ENCODE measurements at regions not wholly inside any gene's neighbourhood (a gene's known extent, or its start where the extent isn't known, plus 50 kb on each side); places are given as distances from the start of the nearest gene placed in this dataset.

GRCh38 chr2:39981883-39982311, 202.8 kb upstream of the THUMPD2 start:
- TF ChIP-seq FOXA1 (IDR thresholded peaks at IDR 0.05) (no peak), TARDBP (IDR thresholded peaks at IDR 0.05) (no peak), FOXK2 (IDR thresholded peaks at IDR 0.05) (no peak), SP1 (IDR thresholded peaks at IDR 0.05) (no peak), L3MBTL2 (conservative IDR thresholded peaks at IDR 0.05) (no peak), SUZ12 (IDR thresholded peaks at IDR 0.05) (no peak), FOXM1 (IDR thresholded peaks at IDR 0.05; ENCODE audit: borderline replicate concordance) (no peak), PKNOX1 (IDR thresholded peaks at IDR 0.05) (no peak), ZNF384 (IDR thresholded peaks at IDR 0.05) (no peak)
